ENCODE measurements at regions not wholly inside any gene's neighbourhood (a gene's known extent, or its start where the extent isn't known, plus 50 kb on each side); places are given as distances from the start of the nearest gene placed in this dataset.

DNA sequence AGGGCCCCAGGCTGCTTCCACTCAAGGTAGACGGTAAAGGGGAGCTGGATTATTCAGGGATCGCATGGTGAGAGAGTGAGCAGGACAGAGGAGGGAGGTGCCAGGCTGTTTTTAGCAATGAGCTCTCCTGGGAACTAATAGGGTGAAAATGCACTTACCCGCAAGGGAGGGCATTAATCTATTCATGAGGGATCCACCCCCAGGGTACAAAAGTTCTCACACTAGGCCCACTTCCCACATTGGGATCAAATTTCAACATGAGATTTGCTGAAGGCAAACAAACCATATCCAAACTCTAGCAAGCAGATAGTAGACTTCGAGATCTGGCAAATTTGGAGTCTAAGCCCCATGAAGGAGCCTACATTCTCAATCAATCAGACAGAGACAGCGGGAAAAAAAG lies 408.6 kb downstream of the RNF144B start:
- no peak for TF ChIP-seq CBX5 (IDR thresholded peaks at IDR 0.05; ENCODE audit: low read depth, low read length)
- no peak for TF ChIP-seq GTF2F1 (IDR thresholded peaks at IDR 0.05; ENCODE audit: borderline replicate concordance, low read depth, low read length)
- no peak for TF ChIP-seq GABPA (IDR thresholded peaks at IDR 0.05; ENCODE audit: borderline replicate concordance, insufficient read depth, low read length)
- no peak for TF ChIP-seq PHF8 (conservative IDR thresholded peaks at IDR 0.05; ENCODE audit: low read depth, low read length)
- no peak for TF ChIP-seq RAD21 (IDR thresholded peaks at IDR 0.05 in 1 of 2, conservative IDR thresholded peaks at IDR 0.05 in 1 of 2; ENCODE audit: low read depth in 2 of 2, low read length in 2 of 2)
- TF ChIP-seq TEAD4 (IDR thresholded peaks at IDR 0.05; ENCODE audit: low read depth, low read length): no peak
- no peak for TF ChIP-seq ASH2L (IDR thresholded peaks at IDR 0.05; ENCODE audit: low read length)
- no peak for TF ChIP-seq TCF12 (IDR thresholded peaks at IDR 0.05; ENCODE audit: low read depth, low read length)
- no peak for TF ChIP-seq TAF1 (IDR thresholded peaks at IDR 0.05; ENCODE audit: low read depth, low read length)
- Histone ChIP-seq H4K8ac (ENCODE audit: extremely low read depth, insufficient read depth, low read length) (no peak overlapping the region), H3K23ac (ENCODE audit: insufficient read length) (no peak overlapping the region), H2BK12ac (ENCODE audit: low read depth, low read length) (no peak overlapping the region), H4K20me1 (replicated peaks in 1 of 2; ENCODE audit: control insufficient read depth in 1 of 2, insufficient read depth in 2 of 2, low read length in 2 of 2) (no peaks in the 10 kb centered on the region), H3K27me3 (replicated peaks in 1 of 4; ENCODE audit: control insufficient read depth in 3 of 4, extremely low read depth in 1 of 4, insufficient read depth in 3 of 4, low read length in 3 of 4) (no peaks in the 10 kb centered on the region), H3K18ac (ENCODE audit: extremely low read depth, low read length) (no peak overlapping the region), H3K27ac (ENCODE audit: low read depth, low read length) (no peak overlapping the region), H3K23me2 (ENCODE audit: low read depth, low read length) (no peaks in the 10 kb centered on the region), H3K14ac (ENCODE audit: insufficient read length) (no peak overlapping the region), H2BK15ac (ENCODE audit: low read length) (no peak overlapping the region), H3K9ac (replicated peaks in 1 of 4; ENCODE audit: extremely low read depth in 1 of 4, low read depth in 3 of 4, low read length in 3 of 4) (no peak overlapping the region), H3K36me3 (ENCODE audit: control insufficient read depth in 2 of 4, insufficient read depth in 4 of 4, low read length in 3 of 4) (no peaks in the 10 kb centered on the region), H3K4me1 (replicated peaks in 1 of 4; ENCODE audit: control insufficient read depth in 3 of 4, insufficient read depth in 4 of 4, low read length in 3 of 4) (peaks cover 0 to 2% (median 0%) of the 10 kb centered on the region in 4 experiments; a peak in 1 of 7 replicates), H3K79me1 (ENCODE audit: low read depth, low read length) (no peaks in the 10 kb centered on the region), H3K4me3 (ENCODE audit: extremely low read depth in 1 of 4, insufficient read depth in 2 of 4, low read depth in 3 of 4, low read length in 4 of 4) (no peak overlapping the region), H3K79me2 (ENCODE audit: control insufficient read depth in 1 of 2, insufficient read depth in 2 of 2, low read length in 2 of 2) (no peaks in the 10 kb centered on the region), H2BK20ac (ENCODE audit: low read length) (no peak overlapping the region), H2BK120ac (replicated peaks; ENCODE audit: low read depth, low read length) (no peak overlapping the region), H3K4ac (replicated peaks; ENCODE audit: insufficient read length, low read depth, low read length) (no peak overlapping the region), H4K91ac (replicated peaks; ENCODE audit: insufficient read length, low read length) (no peak overlapping the region), H3K56ac (replicated peaks; ENCODE audit: insufficient read length, low read depth, low read length) (no peak overlapping the region), H2AFZ (ENCODE audit: low read length) (peak overlapping the region; percentile 68; the same call in 1 of the 2 replicates), H3K4me2 (ENCODE audit: insufficient read depth in 1 of 2, low read depth in 2 of 2, low read length in 2 of 2) (no peak overlapping the region), H2BK5ac (ENCODE audit: low read depth, low read length) (no peak overlapping the region), H2AK5ac (ENCODE audit: low read depth, low read length) (no peak overlapping the region), H3K9me3 (ENCODE audit: insufficient read depth in 2 of 2, low read depth in 1 of 2, low read length in 1 of 2) (no peaks in the 10 kb centered on the region), H4K5ac (ENCODE audit: insufficient read length, low read depth, low read length) (no peak overlapping the region)
- CTCF ChIA-PET (ENCODE audit: partially characterized antibody): no interaction called here
- 94% methylated on average over 5 of the region's 5 CpGs; no CpG with 5 or more reads in 1 of the 2 experiments for WGBS, 2 experiments (ENCODE audit: extremely low coverage in 1 of 2, insufficient coverage in 1 of 2, insufficient read length in 1 of 2, insufficient replicate concordance in 2 of 2, low coverage in 1 of 2, low lambda C conversion rate in 2 of 2, missing lambda C conversion rate in 1 of 2)
- DNase-seq (ENCODE audit: low read depth in 1 of 2, low spot score in 2 of 2) (no peak), FAIRE-seq (no peak)
- POLR2A ChIA-PET (ENCODE audit: partially characterized antibody): no interaction called here

Data from H1 (cell line).